ENCODE measurements at regions not wholly inside any gene's neighbourhood (a gene's known extent, or its start where the extent isn't known, plus 50 kb on each side); places are given as distances from the start of the nearest gene placed in this dataset.

GRCh38 chr14:54346257-54346656, 50.5 kb upstream of the CDKN3 start:
- TF ChIP-seq POLR2A (IDR thresholded peaks at IDR 0.05) (no peak), CTCF (IDR thresholded peaks at IDR 0.05 in 8 of 11, conservative IDR thresholded peaks at IDR 0.05 in 3 of 11) (no peak)

Data from spleen (tissue), 7 donors.